Adrenal gland (tissue), 5 donors: ENCODE measurements at regions not wholly inside any gene's neighbourhood (a gene's known extent, or its start where the extent isn't known, plus 50 kb on each side); places are given as distances from the start of the nearest gene placed in this dataset.

ENCODE experiments used
- CTCF ChIP-seq, 6 experiments: fragments of 450-650 bp in 4 of 6; fragments of 200-600 bp in 2 of 6; sonication (generic) in 1 of 6; IDR thresholded peaks; 1 replicate in 5 of 6; 2 replicates in 1 of 6; pipeline versions ENCODE4 v1.5.1 to v1.8.0; 2016 to 2021; ENCODE audit warnings: antibody characterized with exemption in 6 of 6, mild to moderate bottlenecking in 2 of 6, moderate library complexity in 1 of 6
- POLR2A ChIP-seq, 2 donors: fragments of 450-650 bp; IDR thresholded peaks; one replicate each; pipeline ENCODE4 v1.6.1; 2017; ENCODE audit warnings: antibody characterized with exemption in 2 of 2, mild to moderate bottlenecking in 2 of 2, moderate library complexity in 1 of 2
- donor health status: DM: no; HTN: no; CAD: no.

- no peak for TF ChIP-seq CTCF (IDR thresholded peaks at IDR 0.05)
- no peak for TF ChIP-seq POLR2A (IDR thresholded peaks at IDR 0.05)
These were observed 129.2 kb upstream of the MAOA start for GRCh38 chrX:43526878-43527277.
